Osteocyte (in vitro differentiated cells): ENCODE measurements at regions not wholly inside any gene's neighbourhood (a gene's known extent, or its start where the extent isn't known, plus 50 kb on each side); places are given as distances from the start of the nearest gene placed in this dataset.

Experiments
- DNase-seq: peaks from one replicate; pipeline ENCODE4 v3.0.0; 2021; ENCODE audit warnings: mixed read lengths; ENCODE audit not compliant: unreplicated experiment; ENCODE audit errors: extremely low spot score
- H3K27ac Mint-ChIP-seq: one replicate; pipeline ENCODE4 v1.8.0; 2021; ENCODE audit warnings: mild to moderate bottlenecking, mixed read lengths; ENCODE audit not compliant: unreplicated experiment
- H3K27me3 Mint-ChIP-seq: one replicate; pipeline ENCODE4 v1.8.0; 2021; ENCODE audit warnings: mixed read lengths; ENCODE audit not compliant: unreplicated experiment
- H3K36me3 Mint-ChIP-seq: one replicate; pipeline ENCODE4 v1.8.0; 2021; ENCODE audit warnings: mixed read lengths; ENCODE audit not compliant: unreplicated experiment
- H3K4me1 Mint-ChIP-seq: one replicate; pipeline ENCODE4 v1.8.0; 2021; ENCODE audit warnings: mixed read lengths; ENCODE audit not compliant: unreplicated experiment
- H3K4me3 Mint-ChIP-seq: one replicate; pipeline ENCODE4 v1.8.0; 2021; ENCODE audit warnings: mild to moderate bottlenecking, moderate library complexity, mixed read lengths; ENCODE audit not compliant: unreplicated experiment
- H3K9me3 Mint-ChIP-seq: one replicate; pipeline ENCODE4 v1.8.0; 2021; ENCODE audit warnings: mixed read lengths; ENCODE audit not compliant: unreplicated experiment
- TF ChIP-seq, protein P1 (sequence below): fragments of 200-600 bp; sonication (generic); IDR thresholded peaks from 2 replicates; pipeline ENCODE4 v1.5.0; 2021; ENCODE audit warnings: antibody characterized with exemption, mild to moderate bottlenecking, moderate library complexity

DNA sequence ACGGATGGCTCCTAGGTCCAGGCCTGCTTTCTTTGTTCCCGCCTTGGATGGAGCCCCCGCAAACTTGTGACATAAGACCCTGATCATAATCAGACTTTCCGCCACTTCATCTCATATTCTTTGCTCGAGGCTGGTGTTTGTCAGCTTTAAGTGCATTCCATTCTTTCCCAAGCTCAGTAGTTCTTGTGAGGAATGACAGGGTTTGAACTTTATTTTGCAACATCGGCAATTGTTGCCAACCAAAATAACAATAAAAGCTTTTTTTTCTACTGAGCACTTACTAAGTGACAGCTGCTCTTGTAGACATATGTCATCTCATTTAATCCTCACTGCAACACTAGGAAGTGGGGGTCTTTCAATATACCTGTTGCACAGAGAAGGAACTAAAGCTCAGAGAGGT, 178.8 kb upstream of the ST6GAL2 start:
- no peaks in the 10 kb centered on the region for H3K36me3 Mint-ChIP-seq
- no peaks in the 10 kb centered on the region for H3K9me3 Mint-ChIP-seq
- H3K4me3 Mint-ChIP-seq = no peak overlapping the region
- peaks cover 3% of the 10 kb centered on the region for H3K27me3 Mint-ChIP-seq
- H3K27ac Mint-ChIP-seq = no peak overlapping the region
- H3K4me1 Mint-ChIP-seq = peaks cover 35% of the 10 kb centered on the region
- DNase-seq = no peak
- TF ChIP-seq, protein P1, sequence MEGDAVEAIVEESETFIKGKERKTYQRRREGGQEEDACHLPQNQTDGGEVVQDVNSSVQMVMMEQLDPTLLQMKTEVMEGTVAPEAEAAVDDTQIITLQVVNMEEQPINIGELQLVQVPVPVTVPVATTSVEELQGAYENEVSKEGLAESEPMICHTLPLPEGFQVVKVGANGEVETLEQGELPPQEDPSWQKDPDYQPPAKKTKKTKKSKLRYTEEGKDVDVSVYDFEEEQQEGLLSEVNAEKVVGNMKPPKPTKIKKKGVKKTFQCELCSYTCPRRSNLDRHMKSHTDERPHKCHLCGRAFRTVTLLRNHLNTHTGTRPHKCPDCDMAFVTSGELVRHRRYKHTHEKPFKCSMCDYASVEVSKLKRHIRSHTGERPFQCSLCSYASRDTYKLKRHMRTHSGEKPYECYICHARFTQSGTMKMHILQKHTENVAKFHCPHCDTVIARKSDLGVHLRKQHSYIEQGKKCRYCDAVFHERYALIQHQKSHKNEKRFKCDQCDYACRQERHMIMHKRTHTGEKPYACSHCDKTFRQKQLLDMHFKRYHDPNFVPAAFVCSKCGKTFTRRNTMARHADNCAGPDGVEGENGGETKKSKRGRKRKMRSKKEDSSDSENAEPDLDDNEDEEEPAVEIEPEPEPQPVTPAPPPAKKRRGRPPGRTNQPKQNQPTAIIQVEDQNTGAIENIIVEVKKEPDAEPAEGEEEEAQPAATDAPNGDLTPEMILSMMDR = no peak

DNA sequence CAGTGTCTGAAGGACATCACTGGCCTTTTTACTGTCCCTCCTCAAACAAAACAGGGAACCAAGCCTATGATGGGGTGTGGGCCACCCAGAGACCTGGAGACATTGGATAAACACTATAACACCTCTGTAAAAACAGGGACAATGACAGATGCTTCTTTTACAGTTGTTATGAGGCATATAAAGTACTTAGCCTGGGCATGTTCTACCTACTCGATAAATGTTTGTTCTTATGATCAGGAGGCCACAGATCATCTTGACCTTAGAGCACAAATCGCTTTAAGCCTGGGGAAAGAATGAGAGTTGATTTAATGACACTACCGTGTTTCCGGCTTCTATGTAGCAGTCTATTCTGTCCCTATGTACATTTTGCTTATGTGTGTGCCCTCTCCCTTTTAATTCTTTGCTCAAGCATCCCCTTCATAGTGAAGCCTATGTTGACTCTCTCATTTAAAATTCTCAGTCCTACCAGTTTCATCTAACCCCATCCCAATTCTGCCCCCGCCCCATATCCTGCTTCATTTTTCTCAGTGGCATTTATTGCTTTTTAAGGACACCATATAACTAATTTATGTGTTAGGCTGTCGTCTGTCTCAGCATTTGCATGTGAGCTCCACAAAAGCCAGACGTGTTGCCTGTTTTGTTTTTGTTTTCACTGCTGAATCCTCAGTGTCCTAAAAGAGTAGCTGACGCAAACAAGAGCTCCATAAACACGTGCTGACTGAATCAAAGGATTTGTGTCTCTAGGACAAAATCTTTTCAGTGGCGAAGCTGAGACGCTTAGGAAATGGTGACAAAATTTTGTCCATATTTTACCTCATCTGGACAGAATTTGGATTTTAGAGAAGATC, 182.3 kb upstream of the ST6GAL2 start:
- peaks cover 31% of the 10 kb centered on the region for H3K4me1 Mint-ChIP-seq
- H3K9me3 Mint-ChIP-seq = no peaks in the 10 kb centered on the region
- no peak for DNase-seq
- no peak overlapping the region for H3K27ac Mint-ChIP-seq
- TF ChIP-seq, protein P1 = no peak
- H3K36me3 Mint-ChIP-seq = no peaks in the 10 kb centered on the region
- H3K4me3 Mint-ChIP-seq = no peak overlapping the region
- H3K27me3 Mint-ChIP-seq = peaks cover 3% of the 10 kb centered on the region

DNA sequence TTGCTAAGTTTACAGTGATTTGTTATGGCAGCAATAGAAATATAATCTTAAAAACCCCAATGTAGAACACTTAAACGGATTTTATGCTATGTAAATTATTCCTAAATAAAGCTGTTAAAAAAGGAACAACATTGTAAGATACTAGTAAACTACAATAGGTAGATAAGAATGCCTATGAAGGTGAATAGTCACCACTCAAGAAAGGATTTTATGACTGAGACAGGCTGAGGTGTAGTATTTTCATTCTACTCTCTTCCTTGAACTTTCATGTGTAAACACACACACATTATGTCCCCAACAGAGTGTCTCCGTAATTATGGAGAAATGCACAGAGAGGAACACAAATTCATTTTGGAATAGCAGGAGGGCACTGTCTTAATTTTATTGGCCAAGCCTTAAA, 183.9 kb upstream of the ST6GAL2 start:
- DNase-seq = no peak
- no peak overlapping the region for H3K27ac Mint-ChIP-seq
- peaks cover 18% of the 10 kb centered on the region for H3K4me1 Mint-ChIP-seq
- H3K36me3 Mint-ChIP-seq = no peaks in the 10 kb centered on the region
- TF ChIP-seq, protein P1 = no peak
- H3K9me3 Mint-ChIP-seq = no peaks in the 10 kb centered on the region
- H3K4me3 Mint-ChIP-seq = no peak overlapping the region
- H3K27me3 Mint-ChIP-seq = peaks cover 3% of the 10 kb centered on the region

DNA sequence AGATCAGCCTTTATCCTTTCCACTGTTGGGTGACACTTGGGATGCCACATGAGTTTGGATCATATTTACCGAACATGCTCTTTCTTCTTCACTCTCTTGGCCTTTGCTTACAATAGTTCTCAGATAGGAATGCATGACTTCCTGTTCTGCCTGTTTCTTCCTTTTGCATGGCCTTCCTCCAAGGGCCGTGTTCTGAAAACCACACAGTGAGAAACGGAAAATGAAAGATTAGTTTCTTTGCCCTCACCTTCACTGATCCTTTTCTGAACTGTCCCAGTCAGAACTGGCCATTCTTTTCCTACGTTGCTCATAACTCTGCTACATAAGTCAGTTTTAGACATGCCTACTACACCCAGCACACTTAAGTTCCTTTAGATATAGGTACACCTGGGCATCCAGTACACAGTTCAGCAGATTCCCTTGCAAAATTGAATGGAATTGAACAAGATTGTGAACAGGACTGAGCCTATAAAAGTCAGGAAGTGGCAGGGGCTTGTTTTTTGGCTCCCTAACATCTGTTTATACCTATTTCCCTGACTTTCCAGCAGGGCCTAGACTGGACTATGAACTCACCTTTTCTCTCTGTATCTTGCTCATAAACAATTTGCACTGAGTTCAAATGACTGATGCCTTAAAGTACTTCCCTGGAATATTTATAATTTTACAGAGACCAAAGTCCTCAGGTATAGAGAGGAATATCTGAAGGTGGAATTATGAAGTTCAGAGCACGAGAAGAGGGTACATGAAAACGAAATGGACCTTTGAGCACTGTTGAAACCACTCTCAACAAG, 186.4 kb upstream of the ST6GAL2 start:
- Mint-ChIP-seq H3K9me3 (no peaks in the 10 kb centered on the region), H3K4me3 (no peak overlapping the region), H3K4me1 (peaks cover 13% of the 10 kb centered on the region), H3K27me3 (peaks cover 2% of the 10 kb centered on the region), H3K27ac (peak overlapping the region; percentile 36), H3K36me3 (no peaks in the 10 kb centered on the region)
- no peak for DNase-seq
- TF ChIP-seq, protein P1 = no peak

DNA sequence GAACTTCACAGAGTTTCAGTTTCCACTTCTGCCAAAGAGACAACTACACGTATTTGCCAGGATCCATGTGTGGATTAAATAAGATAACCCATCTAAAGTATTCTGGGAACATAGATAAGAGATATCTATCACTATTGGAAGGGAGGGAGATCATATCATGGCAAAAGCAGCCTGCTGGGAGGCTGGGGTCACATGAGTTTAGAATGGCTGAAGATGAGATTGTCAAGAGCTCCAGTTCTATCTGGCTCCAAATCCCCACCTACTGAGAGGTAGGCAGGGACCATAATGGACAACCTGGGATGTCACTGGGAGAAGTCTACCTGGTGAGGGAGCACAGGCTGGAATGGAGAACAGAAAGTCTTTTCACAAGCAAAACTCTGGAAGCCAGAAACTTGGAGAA, 192.6 kb upstream of the ST6GAL2 start:
- no peaks in the 10 kb centered on the region for H3K36me3 Mint-ChIP-seq
- no peaks in the 10 kb centered on the region for H3K9me3 Mint-ChIP-seq
- no peaks in the 10 kb centered on the region for H3K27me3 Mint-ChIP-seq
- DNase-seq = no peak
- H3K27ac Mint-ChIP-seq = no peak overlapping the region
- TF ChIP-seq, protein P1 = no peak
- H3K4me3 Mint-ChIP-seq = no peak overlapping the region
- no peaks in the 10 kb centered on the region for H3K4me1 Mint-ChIP-seq
